ENCODE measurements at regions not wholly inside any gene's neighbourhood (a gene's known extent, or its start where the extent isn't known, plus 50 kb on each side); places are given as distances from the start of the nearest gene placed in this dataset.

DNA sequence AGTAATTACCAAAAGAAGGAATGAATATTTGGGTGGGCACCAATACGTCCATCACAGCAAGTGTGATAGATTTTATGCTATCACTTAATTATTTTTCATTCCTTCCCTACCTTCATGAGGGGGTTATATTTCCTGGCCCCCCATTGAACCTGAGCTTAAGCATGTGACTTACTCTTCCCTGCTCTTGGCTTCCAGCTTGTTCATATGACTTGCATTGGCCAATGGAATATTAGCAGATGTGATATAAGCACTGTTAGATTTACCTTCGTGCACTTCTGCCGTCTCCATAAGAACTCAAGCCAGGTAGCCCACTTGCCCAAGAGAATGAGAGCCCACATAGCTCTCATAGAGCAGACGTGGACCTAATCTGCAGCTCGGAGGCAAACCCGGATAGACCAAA, 99.1 kb upstream of the SMARCA2 start:
- TF ChIP-seq, protein P1, sequence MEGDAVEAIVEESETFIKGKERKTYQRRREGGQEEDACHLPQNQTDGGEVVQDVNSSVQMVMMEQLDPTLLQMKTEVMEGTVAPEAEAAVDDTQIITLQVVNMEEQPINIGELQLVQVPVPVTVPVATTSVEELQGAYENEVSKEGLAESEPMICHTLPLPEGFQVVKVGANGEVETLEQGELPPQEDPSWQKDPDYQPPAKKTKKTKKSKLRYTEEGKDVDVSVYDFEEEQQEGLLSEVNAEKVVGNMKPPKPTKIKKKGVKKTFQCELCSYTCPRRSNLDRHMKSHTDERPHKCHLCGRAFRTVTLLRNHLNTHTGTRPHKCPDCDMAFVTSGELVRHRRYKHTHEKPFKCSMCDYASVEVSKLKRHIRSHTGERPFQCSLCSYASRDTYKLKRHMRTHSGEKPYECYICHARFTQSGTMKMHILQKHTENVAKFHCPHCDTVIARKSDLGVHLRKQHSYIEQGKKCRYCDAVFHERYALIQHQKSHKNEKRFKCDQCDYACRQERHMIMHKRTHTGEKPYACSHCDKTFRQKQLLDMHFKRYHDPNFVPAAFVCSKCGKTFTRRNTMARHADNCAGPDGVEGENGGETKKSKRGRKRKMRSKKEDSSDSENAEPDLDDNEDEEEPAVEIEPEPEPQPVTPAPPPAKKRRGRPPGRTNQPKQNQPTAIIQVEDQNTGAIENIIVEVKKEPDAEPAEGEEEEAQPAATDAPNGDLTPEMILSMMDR (IDR thresholded peaks at IDR 0.05; ENCODE audit: low read depth, low read length, missing input control) = no peak
- TF ChIP-seq RAD21 (IDR thresholded peaks at IDR 0.05) = no peak
- no peak for TF ChIP-seq FOXA1 (IDR thresholded peaks at IDR 0.05)

Data from liver (tissue), 3 donors.